ENCODE measurements at regions not wholly inside any gene's neighbourhood (a gene's known extent, or its start where the extent isn't known, plus 50 kb on each side); places are given as distances from the start of the nearest gene placed in this dataset.
"Not testable (repeated sequence)": the region's sequence is repeated elsewhere in the genome, so short reads cannot be mapped to it uniquely, and the experiment has no call there.

- no peak for DNase-seq
Observed at GRCh38 chr1:38658883-38659282, 200.7 kb downstream of the RRAGC start.

DNA sequence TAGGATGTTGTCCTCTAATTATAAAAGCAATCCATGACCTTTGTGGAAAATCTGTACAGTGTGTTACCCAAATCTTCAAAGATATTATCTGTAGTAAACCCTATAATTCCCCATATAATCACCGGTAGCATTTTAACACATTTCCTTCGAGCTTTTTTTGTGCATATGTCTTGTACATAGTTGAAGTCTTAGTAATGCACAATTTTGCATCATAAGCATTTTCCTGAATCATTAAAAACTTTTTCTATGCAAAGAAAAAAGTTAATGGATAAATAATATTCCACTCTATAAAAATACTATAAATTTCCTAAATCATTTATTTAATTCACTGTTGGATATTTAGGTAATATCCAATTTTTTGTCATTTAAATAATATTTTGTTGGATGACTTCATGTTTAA lies 201.7 kb downstream of the RRAGC start:
- no peak for DNase-seq

DNA sequence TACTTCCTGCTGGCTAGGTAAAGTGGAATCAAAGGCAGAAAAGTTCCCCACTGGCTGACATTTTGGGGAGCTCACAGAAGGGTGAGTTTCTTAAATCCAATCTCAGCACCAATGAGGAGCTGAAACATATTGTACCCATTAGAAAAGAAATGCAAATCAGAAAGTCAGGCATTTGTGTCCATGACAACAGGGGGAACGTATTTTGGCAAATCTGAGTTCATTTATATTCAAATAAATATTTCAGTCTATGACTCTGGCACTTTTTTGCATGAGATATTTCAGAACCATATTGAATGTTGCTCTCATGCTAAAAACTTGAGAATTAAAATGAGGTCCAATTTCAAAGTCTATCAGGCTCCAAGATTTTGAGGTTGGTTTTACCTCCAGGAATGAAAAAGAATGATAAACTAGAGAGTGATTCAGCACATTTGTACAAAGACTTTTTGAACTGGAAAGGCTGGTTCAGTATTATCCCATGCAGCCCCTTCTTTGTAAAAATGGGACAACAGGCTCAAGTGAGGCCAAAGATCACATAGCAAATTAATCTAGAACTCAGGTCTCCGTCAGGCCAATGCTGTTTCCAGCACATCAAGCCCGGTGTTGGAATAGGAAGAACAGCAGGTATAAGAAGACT lies 202.2 kb downstream of the RRAGC start:
- no peak for DNase-seq

GRCh38 chr1:38656726-38657125 lies 202.8 kb downstream of the RRAGC start:
- DNase-seq: no peak

DNA sequence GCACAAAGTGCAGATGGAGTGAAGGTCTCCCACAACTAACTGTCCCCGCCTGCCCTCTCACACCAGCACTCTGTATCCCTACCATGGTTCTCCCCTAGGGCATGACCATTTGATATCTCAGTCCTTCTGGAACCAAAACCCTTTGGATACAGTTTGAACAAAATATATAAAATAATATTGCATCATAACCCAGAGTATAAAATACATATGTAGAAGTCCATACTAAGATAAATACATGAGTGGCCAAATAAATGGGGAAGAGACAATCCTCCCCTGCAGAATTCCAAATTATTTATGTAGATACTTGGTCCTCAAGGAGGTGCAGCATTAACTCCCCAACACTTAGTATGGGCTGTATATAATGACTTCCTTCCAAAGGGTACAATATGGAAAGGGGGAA lies 207.4 kb downstream of the RRAGC start:
- DNase-seq: no peak

- DNase-seq: no peak
Observed at GRCh38 chr1:38651669-38652068, 207.9 kb downstream of the RRAGC start.

GRCh38 chr1:38648417-38648816 lies 211.2 kb downstream of the RRAGC start:
- DNase-seq: no peak

GRCh38 chr1:38647341-38647740 lies 212.2 kb downstream of the RRAGC start:
- DNase-seq: not testable (repeated sequence)

DNA sequence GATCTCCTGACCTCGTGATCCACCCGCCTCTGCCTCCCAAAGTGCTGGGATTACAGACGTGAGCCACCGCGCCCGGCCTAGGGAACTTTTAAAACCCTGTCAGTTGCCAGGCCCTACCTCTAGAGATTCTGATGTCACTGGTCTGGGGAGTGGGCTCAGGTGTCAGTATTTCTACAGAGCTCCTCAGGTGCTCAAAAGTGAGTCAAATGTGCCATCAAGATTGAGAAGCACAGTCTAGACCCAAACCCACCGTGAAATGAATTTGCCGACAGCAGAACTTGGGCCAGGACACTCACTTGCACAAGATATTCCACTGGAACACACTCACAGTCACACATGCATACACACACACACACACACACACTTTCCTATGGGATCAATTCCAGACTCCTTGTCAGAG lies 215.5 kb downstream of the RRAGC start:
- DNase-seq: no peak

- DNase-seq: no peak
Observed at GRCh38 chr1:38641661-38642060, 217.9 kb downstream of the RRAGC start.

- no peak for DNase-seq
Observed at GRCh38 chr1:38640371-38640770, 219.2 kb downstream of the RRAGC start.

DNA sequence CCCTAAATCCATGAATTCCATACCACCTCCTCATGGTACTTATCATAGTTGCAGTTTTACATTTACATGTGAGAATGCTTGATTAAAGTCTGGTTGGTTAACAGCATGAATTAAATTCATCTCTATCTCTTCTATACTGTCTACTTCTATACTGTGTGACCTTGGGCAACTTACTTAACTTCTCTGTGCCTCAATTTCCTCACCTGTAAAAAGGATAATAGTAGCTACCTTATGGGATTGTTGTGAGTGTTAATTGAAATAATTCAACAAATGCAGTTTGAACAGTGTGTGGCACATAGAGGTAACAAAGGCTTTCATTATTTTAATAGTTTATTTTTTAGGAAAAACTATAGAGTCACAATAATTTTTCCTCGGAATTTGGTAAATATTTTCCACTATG lies 231.3 kb downstream of the RRAGC start:
- no peak for DNase-seq

DNA sequence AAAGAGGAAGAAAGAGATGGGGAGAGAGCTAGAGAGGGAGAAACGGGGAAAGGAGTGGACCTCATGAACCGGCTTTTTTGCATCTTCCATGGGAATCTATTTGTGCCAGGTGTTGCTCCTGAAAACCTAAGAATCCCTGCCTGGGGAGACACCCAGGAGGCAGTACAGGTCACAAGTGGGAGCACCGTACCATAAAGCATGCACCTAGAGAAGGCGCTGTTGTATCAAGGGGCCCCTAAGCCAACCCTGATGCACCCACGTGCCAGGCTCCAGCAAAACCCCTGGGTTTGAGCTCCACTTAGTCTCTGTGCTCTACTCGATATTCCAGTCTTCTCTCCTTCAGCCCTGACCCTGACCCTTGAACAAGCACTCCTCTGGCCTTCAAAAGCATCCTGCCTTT lies 233.6 kb downstream of the RRAGC start:
- no peak for DNase-seq

DNA sequence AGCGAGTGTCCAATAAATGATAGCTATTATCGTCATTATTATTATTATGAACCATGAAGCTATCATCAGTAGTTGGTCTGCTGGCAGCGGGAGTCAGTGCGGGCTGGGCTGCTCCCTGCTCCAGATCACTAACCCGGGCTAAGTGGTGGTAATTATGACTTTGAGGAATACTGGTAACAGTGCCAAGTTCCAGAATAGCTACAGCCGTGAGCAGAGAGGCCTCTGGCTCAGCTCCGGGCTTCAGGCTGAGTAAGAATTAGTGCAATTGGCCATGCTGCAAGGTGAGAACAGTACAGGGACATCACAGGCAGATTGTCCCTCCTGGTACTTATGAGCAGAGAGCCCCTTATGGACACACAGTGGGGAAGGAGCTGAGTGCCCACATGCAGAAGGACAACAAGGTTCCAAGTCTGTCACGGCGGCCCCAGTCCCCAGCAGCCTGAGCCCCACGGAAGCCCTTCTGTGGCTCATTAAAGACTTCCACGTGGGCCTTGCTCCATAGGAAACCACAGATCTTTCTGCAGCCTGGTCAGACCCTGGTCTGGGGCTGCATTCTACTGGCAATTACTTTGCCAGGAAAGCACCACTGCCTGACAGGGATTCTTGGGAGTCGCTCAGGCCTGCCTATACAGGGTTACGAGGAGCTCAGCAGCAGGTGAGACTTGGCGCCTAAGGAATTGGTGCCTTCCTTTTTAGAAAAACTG lies 235.1 kb downstream of the RRAGC start:
- DNase-seq: no peak

DNA sequence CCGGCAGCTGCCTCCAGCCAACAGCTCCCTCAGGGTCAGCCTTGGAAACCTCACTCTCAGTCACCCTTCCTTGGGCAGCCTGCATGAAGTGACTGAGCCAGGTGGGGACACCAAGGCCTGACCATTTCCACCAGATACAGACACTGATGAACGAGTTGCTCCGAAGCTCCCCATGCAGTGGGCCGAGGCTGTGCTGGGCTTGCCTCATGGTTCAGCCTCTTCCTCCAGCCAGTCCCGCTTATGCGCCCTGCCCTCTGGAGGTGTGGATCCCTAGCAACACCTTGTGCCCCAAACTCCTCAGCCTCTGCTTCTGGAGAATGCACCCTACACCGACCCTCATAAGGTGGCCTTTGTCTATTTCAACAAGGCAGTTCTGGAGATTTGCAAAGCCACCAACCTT lies 236.0 kb downstream of the RRAGC start:
- DNase-seq: no peak

GRCh38 chr1:38622197-38622596 lies 237.4 kb downstream of the RRAGC start:
- no peak for DNase-seq

DNA sequence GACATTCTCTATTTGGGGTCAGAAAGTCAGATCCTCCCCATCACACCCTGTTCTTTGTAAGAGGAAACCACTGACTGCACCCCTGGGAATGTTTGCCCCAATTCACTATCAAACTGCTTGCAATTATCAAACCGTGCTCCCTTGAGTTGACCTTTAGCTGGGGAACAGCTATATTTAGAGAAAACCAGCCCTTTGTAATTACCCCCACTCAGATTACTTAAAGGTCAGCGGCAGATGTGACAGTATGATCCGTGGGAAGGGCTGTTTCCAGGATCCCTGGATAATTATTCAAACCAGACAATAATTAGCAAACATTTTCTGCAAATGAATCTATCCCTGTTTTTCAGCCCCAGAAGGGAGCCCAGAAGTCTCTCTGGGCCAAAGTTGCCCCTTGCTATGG lies 242.7 kb downstream of the RRAGC start:
- DNase-seq: no peak

DNA sequence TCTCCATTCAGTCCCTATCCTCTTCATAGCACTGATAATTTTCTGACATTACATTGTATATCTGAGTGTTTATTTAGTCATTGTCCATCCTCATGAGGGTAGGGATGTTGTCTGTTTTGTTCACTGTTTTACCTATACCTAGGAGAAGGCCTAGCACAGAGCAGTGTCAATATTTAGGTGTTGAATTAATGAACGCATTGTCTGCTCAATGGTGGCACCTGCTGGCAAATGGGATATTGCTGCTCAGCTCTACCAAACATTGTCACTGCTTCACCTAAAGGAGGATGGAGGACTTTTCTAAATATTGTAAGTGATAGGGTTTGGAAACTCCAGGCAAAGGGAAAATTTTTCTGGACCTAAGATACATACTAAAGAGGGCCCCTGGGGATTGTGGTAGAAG lies 243.9 kb downstream of the RRAGC start:
- peak; percentile 8 for DNase-seq

- no peak for DNase-seq
Observed at GRCh38 chr1:38614861-38615260, 244.7 kb downstream of the RRAGC start.

DNA sequence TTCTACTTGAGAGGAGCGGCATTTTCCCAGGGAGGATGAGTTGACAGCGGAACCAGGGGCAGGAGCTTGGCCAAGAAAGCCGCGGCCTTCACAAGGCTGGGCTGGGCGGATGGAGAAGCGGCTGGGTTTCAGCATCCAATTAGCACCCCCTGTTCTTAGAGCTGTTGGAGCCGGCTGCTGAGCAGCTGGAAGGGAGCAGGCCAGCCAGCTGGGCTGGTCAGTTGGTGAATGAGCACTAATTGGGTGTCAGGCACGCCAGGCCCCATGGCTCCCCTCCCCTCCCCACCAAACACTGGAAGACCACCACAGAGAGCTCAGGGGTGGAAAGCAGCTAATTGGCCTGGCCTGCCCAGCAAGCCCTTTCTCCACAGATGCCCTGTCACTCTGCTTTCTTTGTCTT lies 245.6 kb downstream of the RRAGC start:
- no peak for DNase-seq

DNA sequence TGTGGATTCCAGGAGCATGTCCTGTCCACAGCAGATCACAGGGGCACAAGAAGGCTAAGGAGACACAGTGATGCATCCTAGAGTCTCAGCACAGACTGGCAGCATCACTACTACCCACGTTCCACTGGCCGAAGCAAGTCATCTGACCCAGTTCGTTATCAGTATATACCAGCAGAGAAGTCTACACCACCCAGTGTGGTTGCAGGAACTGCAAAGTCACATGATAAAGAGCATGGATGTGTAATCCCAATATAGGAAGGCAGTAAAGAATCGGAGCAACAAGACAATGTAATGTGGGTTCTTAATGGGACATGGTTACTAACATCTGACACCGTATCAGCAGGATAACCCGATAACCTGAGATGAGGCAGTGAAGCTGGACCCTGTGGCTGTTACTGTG lies 246.6 kb downstream of the RRAGC start:
- DNase-seq: no peak

- DNase-seq: no peak
Observed at GRCh38 chr1:38611664-38612211, 247.8 kb downstream of the RRAGC start.

DNA sequence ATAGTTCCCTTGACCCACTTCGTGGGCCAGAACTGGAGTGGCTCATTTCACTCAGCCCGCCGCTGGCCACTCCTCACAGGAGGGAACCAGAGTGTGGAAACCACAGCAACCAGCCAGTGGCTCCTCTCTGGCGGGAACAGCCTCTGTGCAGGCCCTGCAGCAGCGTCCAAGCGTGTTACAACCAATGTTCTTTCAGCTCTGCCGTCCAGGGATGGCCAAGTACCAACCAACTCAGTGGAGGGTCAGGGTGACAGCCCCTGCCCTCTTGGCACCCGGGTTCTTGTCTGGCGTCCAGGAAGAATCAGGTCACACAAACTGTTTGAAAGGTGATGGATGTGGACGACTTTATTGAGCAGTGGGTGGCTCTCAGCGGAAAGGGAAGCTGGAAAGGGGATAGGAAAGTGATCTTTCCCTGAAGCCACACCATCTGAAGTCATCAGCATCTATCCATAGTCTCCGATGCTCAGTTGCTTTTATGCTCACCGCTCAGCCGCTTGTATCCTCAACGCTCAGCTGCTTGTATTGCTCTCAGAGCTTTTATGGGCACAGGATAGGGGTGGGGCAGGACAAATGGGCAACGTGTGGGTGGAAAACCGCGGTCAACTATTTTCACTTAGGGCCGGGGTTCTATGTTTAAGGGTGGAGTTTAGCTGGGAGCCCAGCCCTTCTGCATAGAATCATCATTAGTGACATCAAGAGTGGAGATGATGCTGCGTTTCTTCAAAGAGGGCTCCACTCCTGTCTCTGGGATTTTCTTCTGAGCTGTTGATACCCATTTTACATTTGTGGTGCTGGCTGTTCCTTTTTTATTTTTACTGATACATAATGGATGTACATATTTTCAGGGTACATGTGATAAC lies 250.2 kb downstream of the RRAGC start:
- no peak for DNase-seq
